HT-29 (cell line): ENCODE measurements at regions not wholly inside any gene's neighbourhood (a gene's known extent, or its start where the extent isn't known, plus 50 kb on each side); places are given as distances from the start of the nearest gene placed in this dataset.
A peak's percentile ranks its signal among the peaks of the same experiment; 100 is the strongest.

Experiments used
- DNase-seq: peaks from one replicate; pipeline ENCODE4 v3.0.0-alpha.2; 2015; ENCODE audit warnings: low spot score

- DNase-seq = no peak
Measured at GRCh38 chrX:42442745-42443144, 335.2 kb downstream of the PPP1R2C start.

- DNase-seq = no peak
Measured at GRCh38 chrX:42437211-42437610, 340.8 kb downstream of the PPP1R2C start.

GRCh38 chrX:42434458-42435166 is 343.4 kb downstream of the PPP1R2C start:
- DNase-seq = no peak

- DNase-seq = no peak
Measured at GRCh38 chrX:42432552-42432951, 345.4 kb downstream of the PPP1R2C start.

GRCh38 chrX:42422961-42423360 is 355.0 kb downstream of the PPP1R2C start:
- no peak for DNase-seq

- DNase-seq = no peak
Measured at GRCh38 chrX:42420426-42420825, 357.5 kb downstream of the PPP1R2C start.

- DNase-seq = no peak
Measured at GRCh38 chrX:42415636-42416035, 362.3 kb downstream of the PPP1R2C start.

- no peak for DNase-seq
Measured at GRCh38 chrX:42414057-42414456, 363.9 kb downstream of the PPP1R2C start.

GRCh38 chrX:42399632-42400024 is 378.3 kb downstream of the PPP1R2C start:
- no peak for DNase-seq

GRCh38 chrX:42398967-42399631 is 378.9 kb downstream of the PPP1R2C start:
- DNase-seq = no peak

GRCh38 chrX:42396136-42396535 is 381.8 kb downstream of the PPP1R2C start:
- peak; percentile 12 for DNase-seq

- no peak for DNase-seq
Measured at GRCh38 chrX:42392846-42393245, 385.1 kb downstream of the PPP1R2C start.

GRCh38 chrX:42386681-42387080 is 391.3 kb downstream of the PPP1R2C start:
- no peak for DNase-seq

GRCh38 chrX:42385730-42386129 is 392.2 kb downstream of the PPP1R2C start:
- DNase-seq = no peak

GRCh38 chrX:42384956-42385355 is 393.0 kb downstream of the PPP1R2C start:
- DNase-seq = peak; percentile 8

GRCh38 chrX:42378857-42379256 is 399.1 kb downstream of the PPP1R2C start:
- DNase-seq = no peak

- DNase-seq = no peak
Measured at GRCh38 chrX:42375086-42375485, 402.9 kb downstream of the PPP1R2C start.

GRCh38 chrX:42366181-42366580 is 411.8 kb downstream of the PPP1R2C start:
- DNase-seq = no peak

GRCh38 chrX:42362219-42362618 is 415.7 kb downstream of the PPP1R2C start:
- no peak for DNase-seq

GRCh38 chrX:42342981-42343380 is 419.6 kb upstream of the CASK start:
- peak; percentile 79 for DNase-seq
